ENCODE measurements at regions not wholly inside any gene's neighbourhood (a gene's known extent, or its start where the extent isn't known, plus 50 kb on each side); places are given as distances from the start of the nearest gene placed in this dataset.

DNA sequence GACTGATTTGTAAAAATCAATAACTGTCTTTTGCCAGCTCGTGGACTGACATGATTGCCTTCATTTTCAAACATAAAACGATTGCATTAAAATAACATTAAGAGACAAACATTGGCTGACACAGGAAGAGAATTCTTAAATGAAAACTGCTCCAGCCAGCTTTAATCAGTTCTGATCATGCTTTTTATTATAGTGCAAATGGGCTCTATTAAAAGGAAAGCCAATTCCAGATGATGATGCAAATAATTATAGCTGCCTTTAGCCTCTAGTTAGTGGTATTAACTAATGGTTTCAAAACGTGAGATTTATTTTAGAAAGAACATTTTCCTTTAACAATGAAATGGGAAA lies 301.8 kb upstream of the UBE2E3 start:
- Histone ChIP-seq H3K4me1 (ENCODE audit: control insufficient read depth, insufficient read depth, low read length) (no peaks in the 10 kb centered on the region), H3K9me3 (ENCODE audit: control insufficient read depth, low read length) (no peaks in the 10 kb centered on the region), H3K9ac (ENCODE audit: extremely low read depth, low read length, poor library complexity, severe bottlenecking) (no peak overlapping the region), H3K27me3 (ENCODE audit: control insufficient read depth, insufficient read depth, low read length, poor library complexity, severe bottlenecking) (no peaks in the 10 kb centered on the region), H3K27ac (ENCODE audit: low read depth, low read length) (no peak overlapping the region), H3K36me3 (ENCODE audit: control insufficient read depth, insufficient read depth, low read length) (no peaks in the 10 kb centered on the region), H3K4me3 (ENCODE audit: low read length) (no peak overlapping the region)
- DNase-seq = no peak
- TF ChIP-seq, protein P1, sequence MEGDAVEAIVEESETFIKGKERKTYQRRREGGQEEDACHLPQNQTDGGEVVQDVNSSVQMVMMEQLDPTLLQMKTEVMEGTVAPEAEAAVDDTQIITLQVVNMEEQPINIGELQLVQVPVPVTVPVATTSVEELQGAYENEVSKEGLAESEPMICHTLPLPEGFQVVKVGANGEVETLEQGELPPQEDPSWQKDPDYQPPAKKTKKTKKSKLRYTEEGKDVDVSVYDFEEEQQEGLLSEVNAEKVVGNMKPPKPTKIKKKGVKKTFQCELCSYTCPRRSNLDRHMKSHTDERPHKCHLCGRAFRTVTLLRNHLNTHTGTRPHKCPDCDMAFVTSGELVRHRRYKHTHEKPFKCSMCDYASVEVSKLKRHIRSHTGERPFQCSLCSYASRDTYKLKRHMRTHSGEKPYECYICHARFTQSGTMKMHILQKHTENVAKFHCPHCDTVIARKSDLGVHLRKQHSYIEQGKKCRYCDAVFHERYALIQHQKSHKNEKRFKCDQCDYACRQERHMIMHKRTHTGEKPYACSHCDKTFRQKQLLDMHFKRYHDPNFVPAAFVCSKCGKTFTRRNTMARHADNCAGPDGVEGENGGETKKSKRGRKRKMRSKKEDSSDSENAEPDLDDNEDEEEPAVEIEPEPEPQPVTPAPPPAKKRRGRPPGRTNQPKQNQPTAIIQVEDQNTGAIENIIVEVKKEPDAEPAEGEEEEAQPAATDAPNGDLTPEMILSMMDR (conservative IDR thresholded peaks at IDR 0.05) = no peak
- H3K4me3 Mint-ChIP-seq = no peak overlapping the region
- no peaks in the 10 kb centered on the region for H3K36me3 Mint-ChIP-seq (ENCODE audit: low read depth)
- H3K4me1 Mint-ChIP-seq = peaks cover 8% of the 10 kb centered on the region
- no peaks in the 10 kb centered on the region for H3K27me3 Mint-ChIP-seq (ENCODE audit: insufficient read depth)
- no peak overlapping the region for H3K27ac Mint-ChIP-seq
- 80 to 100% methylated on average over 1 to 3 of the region's 3 CpGs for WGBS, 2 experiments (ENCODE audit: insufficient coverage in 1 of 2, insufficient read length in 1 of 2)
- H3K9me3 Mint-ChIP-seq = no peaks in the 10 kb centered on the region

DNA sequence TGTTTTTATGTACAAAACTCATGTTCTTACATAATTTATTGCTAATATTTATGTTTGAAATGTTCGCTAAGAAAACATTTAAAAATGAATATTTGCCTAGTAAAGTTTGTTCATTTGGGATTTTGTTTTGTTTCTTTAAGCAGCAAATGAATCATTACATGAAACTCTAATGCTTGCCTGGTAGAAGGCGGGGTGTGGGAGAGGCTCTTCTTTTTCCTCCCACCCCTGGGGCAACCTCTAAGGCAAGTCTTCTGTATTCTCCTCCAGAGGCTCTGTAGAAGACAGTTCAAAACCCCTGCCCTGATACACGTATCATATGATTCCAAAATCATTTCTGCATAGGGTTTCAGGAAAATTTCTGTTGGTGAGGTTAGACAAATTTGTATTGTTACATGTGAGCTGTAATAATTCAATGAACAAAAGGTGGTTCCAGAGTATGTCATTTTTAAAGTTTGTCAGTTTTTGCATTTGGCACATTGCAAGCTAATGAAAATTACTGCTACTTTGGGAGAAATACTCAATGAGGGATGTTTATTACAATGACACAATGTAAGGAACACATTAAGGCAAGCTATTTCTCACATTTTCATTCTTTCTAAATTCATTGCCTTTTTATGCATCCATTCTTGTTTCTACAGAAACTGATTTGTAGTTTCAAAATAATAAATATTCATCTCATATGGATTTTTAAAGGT lies 302.3 kb upstream of the UBE2E3 start:
- no peaks in the 10 kb centered on the region for H3K27me3 Mint-ChIP-seq (ENCODE audit: insufficient read depth)
- H3K27me3 ChIP-seq (ENCODE audit: control insufficient read depth, insufficient read depth, low read length, poor library complexity, severe bottlenecking) = no peaks in the 10 kb centered on the region
- H3K9me3 ChIP-seq (ENCODE audit: control insufficient read depth, low read length) = no peaks in the 10 kb centered on the region
- no peaks in the 10 kb centered on the region for H3K9me3 Mint-ChIP-seq
- H3K36me3 Mint-ChIP-seq (ENCODE audit: low read depth) = no peaks in the 10 kb centered on the region
- TF ChIP-seq, protein P1 (conservative IDR thresholded peaks at IDR 0.05) = no peak
- H3K27ac ChIP-seq (ENCODE audit: low read depth, low read length) = no peak overlapping the region
- H3K36me3 ChIP-seq (ENCODE audit: control insufficient read depth, insufficient read depth, low read length) = no peaks in the 10 kb centered on the region
- no peak for DNase-seq
- H3K27ac Mint-ChIP-seq = no peak overlapping the region
- H3K4me3 ChIP-seq (ENCODE audit: low read length) = no peak overlapping the region
- no peak overlapping the region for H3K9ac ChIP-seq (ENCODE audit: extremely low read depth, low read length, poor library complexity, severe bottlenecking)
- no peak overlapping the region for H3K4me3 Mint-ChIP-seq
- no peaks in the 10 kb centered on the region for H3K4me1 ChIP-seq (ENCODE audit: control insufficient read depth, insufficient read depth, low read length)
- H3K4me1 Mint-ChIP-seq = peaks cover 8% of the 10 kb centered on the region
- 76% methylated on average over 3 of the region's 3 CpGs; no CpG with 5 or more reads in 1 of the 2 experiments for WGBS, 2 experiments (ENCODE audit: insufficient coverage in 1 of 2, insufficient read length in 1 of 2)

DNA sequence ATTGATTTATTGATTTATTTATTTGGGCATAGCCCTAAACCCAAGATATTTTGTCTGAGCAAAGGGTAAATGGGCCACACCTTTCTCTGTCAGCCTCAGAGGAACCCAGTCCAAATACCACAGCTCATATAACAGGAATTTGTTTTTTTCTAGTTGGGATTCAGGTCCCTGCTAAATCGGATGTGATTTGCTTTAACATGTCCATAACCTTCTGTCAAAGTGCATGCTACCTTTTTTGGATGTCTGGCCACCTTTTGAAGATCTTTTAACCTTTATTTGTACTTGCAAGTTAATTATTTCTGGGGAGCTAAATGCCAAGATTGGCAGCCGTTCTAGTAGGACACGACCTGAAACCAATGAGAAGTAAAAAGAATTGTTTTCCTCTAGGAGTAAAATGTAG lies 303.2 kb upstream of the UBE2E3 start:
- Mint-ChIP-seq H3K4me3 (no peak overlapping the region), H3K27me3 (ENCODE audit: insufficient read depth) (no peaks in the 10 kb centered on the region), H3K36me3 (ENCODE audit: low read depth) (no peaks in the 10 kb centered on the region), H3K4me1 (peaks cover 8% of the 10 kb centered on the region), H3K9me3 (no peaks in the 10 kb centered on the region), H3K27ac (no peak overlapping the region)
- H3K9me3 ChIP-seq (ENCODE audit: control insufficient read depth, low read length) = no peaks in the 10 kb centered on the region
- no peaks in the 10 kb centered on the region for H3K27me3 ChIP-seq (ENCODE audit: control insufficient read depth, insufficient read depth, low read length, poor library complexity, severe bottlenecking)
- H3K4me3 ChIP-seq (ENCODE audit: low read length) = no peak overlapping the region
- TF ChIP-seq, protein P1 (conservative IDR thresholded peaks at IDR 0.05) = no peak
- DNase-seq = no peak
- no peaks in the 10 kb centered on the region for H3K36me3 ChIP-seq (ENCODE audit: control insufficient read depth, insufficient read depth, low read length)
- no peak overlapping the region for H3K9ac ChIP-seq (ENCODE audit: extremely low read depth, low read length, poor library complexity, severe bottlenecking)
- 90 to 92% methylated on average over 2 to 3 of the region's 3 CpGs for WGBS, 2 experiments (ENCODE audit: insufficient coverage in 1 of 2, insufficient read length in 1 of 2)
- no peak overlapping the region for H3K27ac ChIP-seq (ENCODE audit: low read depth, low read length)
- H3K4me1 ChIP-seq (ENCODE audit: control insufficient read depth, insufficient read depth, low read length) = no peaks in the 10 kb centered on the region
